ENCODE measurements at regions not wholly inside any gene's neighbourhood (a gene's known extent, or its start where the extent isn't known, plus 50 kb on each side); places are given as distances from the start of the nearest gene placed in this dataset.

DNA sequence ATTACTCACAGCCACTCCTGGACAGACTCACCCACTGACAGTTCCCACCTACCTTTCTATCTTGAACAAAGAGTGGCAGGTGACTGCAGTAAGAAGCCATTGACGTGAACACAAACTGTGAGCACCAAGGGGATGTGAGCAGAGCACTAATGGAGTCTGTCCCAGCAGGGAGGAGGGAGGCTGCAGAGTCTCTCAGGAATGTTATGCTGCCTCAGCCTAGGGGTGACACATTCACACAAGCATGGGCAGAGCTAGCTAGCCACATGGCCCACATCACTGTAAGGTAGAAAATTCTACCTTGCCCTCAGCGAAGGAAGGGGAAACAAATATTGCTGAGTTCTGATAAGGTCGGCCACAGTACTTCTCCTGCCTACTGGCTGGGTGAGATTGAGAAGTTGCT lies 56.8 kb upstream of the PTGFRN start:
- no peak for DNase-seq
- Histone ChIP-seq H3K79me2 (ENCODE audit: control insufficient read depth, insufficient read depth, low read length) (no peaks in the 10 kb centered on the region), H3K4me2 (replicated peaks; ENCODE audit: low read depth, low read length, poor library complexity, severe bottlenecking) (no peak overlapping the region), H3K9ac (ENCODE audit: low read length) (no peak overlapping the region), H3K27ac (ENCODE audit: low read length in 2 of 2) (no peak overlapping the region), H3K9me3 (ENCODE audit: control extremely low read depth in 1 of 3, control insufficient read depth in 2 of 3, insufficient read depth in 1 of 3, low read length in 2 of 3) (no peaks in the 10 kb centered on the region), H4K20me1 (ENCODE audit: control insufficient read depth, insufficient read depth, low read length, poor library complexity, severe bottlenecking) (no peaks in the 10 kb centered on the region), H2AFZ (ENCODE audit: insufficient read depth, low read depth, low read length, poor library complexity, severe bottlenecking) (no peak overlapping the region), H3K4me3 (ENCODE audit: control extremely low read depth in 1 of 5, extremely low read depth in 1 of 5, insufficient read depth in 1 of 5, low read depth in 2 of 5, low read length in 4 of 5) (no peak overlapping the region), H3K4me1 (ENCODE audit: control insufficient read depth in 2 of 2, insufficient read depth in 2 of 2, low read length in 2 of 2) (no peaks in the 10 kb centered on the region), H3K36me3 (replicated peaks in 1 of 2; ENCODE audit: control extremely low read depth in 1 of 2, control insufficient read depth in 1 of 2, extremely low read depth in 1 of 2, insufficient read depth in 2 of 2, low read length in 1 of 2) (no peaks in the 10 kb centered on the region), H3K27me3 (replicated peaks in 1 of 4; ENCODE audit: control extremely low read depth in 1 of 4, control insufficient read depth in 3 of 4, insufficient read depth in 4 of 4, low read length in 3 of 4) (no peaks in the 10 kb centered on the region)
- intact Hi-C loops (cut with micrococcal nuclease), result no loop called here
- CTCF ChIA-PET, result no interaction called here
- no peak for ATAC-seq (ENCODE audit: low read depth)
- H3K4me1 Mint-ChIP-seq, result no peaks in the 10 kb centered on the region
- TF ChIP-seq, protein P1, sequence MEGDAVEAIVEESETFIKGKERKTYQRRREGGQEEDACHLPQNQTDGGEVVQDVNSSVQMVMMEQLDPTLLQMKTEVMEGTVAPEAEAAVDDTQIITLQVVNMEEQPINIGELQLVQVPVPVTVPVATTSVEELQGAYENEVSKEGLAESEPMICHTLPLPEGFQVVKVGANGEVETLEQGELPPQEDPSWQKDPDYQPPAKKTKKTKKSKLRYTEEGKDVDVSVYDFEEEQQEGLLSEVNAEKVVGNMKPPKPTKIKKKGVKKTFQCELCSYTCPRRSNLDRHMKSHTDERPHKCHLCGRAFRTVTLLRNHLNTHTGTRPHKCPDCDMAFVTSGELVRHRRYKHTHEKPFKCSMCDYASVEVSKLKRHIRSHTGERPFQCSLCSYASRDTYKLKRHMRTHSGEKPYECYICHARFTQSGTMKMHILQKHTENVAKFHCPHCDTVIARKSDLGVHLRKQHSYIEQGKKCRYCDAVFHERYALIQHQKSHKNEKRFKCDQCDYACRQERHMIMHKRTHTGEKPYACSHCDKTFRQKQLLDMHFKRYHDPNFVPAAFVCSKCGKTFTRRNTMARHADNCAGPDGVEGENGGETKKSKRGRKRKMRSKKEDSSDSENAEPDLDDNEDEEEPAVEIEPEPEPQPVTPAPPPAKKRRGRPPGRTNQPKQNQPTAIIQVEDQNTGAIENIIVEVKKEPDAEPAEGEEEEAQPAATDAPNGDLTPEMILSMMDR (IDR thresholded peaks at IDR 0.05), result no peak
- TF ChIP-seq EZH2 (IDR thresholded peaks at IDR 0.05; ENCODE audit: borderline replicate concordance, insufficient read depth, low read depth, low read length, poor library complexity, severe bottlenecking), result no peak
- no peak overlapping the region for H3K27ac Mint-ChIP-seq
- POLR2A ChIA-PET, result no interaction called here
- H3K27me3 Mint-ChIP-seq, result peaks cover 8% of the 10 kb centered on the region
- no peaks in the 10 kb centered on the region for H3K9me3 Mint-ChIP-seq (ENCODE audit: insufficient read depth)
- H3K4me3 Mint-ChIP-seq, result no peak overlapping the region
- no CpG with 5 or more reads among the region's 3 CpGs for WGBS (ENCODE audit: insufficient coverage)

- Mint-ChIP-seq H3K4me1 (no peaks in the 10 kb centered on the region), H3K9me3 (ENCODE audit: insufficient read depth) (no peaks in the 10 kb centered on the region), H3K4me3 (no peak overlapping the region), H3K27me3 (peaks cover 8% of the 10 kb centered on the region), H3K27ac (no peak overlapping the region)
- no peaks in the 10 kb centered on the region for H4K20me1 ChIP-seq (ENCODE audit: control insufficient read depth, insufficient read depth, low read length, poor library complexity, severe bottlenecking)
- H3K36me3 ChIP-seq (replicated peaks in 1 of 2; ENCODE audit: control extremely low read depth in 1 of 2, control insufficient read depth in 1 of 2, extremely low read depth in 1 of 2, insufficient read depth in 2 of 2, low read length in 1 of 2), result no peaks in the 10 kb centered on the region
- intact Hi-C loops (cut with micrococcal nuclease), result no loop called here
- no peak overlapping the region for H3K27ac ChIP-seq (ENCODE audit: low read length in 2 of 2)
- no peaks in the 10 kb centered on the region for H3K9me3 ChIP-seq (ENCODE audit: control extremely low read depth in 1 of 3, control insufficient read depth in 2 of 3, insufficient read depth in 1 of 3, low read length in 2 of 3)
- no peak overlapping the region for H3K9ac ChIP-seq (ENCODE audit: low read length)
- no peak for ATAC-seq (ENCODE audit: low read depth)
- WGBS (ENCODE audit: insufficient coverage), result 35% methylated on average over 3 of the region's 4 CpGs
- H3K27me3 ChIP-seq (replicated peaks in 1 of 4; ENCODE audit: control extremely low read depth in 1 of 4, control insufficient read depth in 3 of 4, insufficient read depth in 4 of 4, low read length in 3 of 4), result no peaks in the 10 kb centered on the region
- H2AFZ ChIP-seq (ENCODE audit: insufficient read depth, low read depth, low read length, poor library complexity, severe bottlenecking), result no peak overlapping the region
- no peak overlapping the region for H3K4me2 ChIP-seq (replicated peaks; ENCODE audit: low read depth, low read length, poor library complexity, severe bottlenecking)
- no peak for DNase-seq
- H3K4me1 ChIP-seq (ENCODE audit: control insufficient read depth in 2 of 2, insufficient read depth in 2 of 2, low read length in 2 of 2), result no peaks in the 10 kb centered on the region
- no peaks in the 10 kb centered on the region for H3K79me2 ChIP-seq (ENCODE audit: control insufficient read depth, insufficient read depth, low read length)
- TF ChIP-seq, protein P1 (IDR thresholded peaks at IDR 0.05), result no peak
- no peak for TF ChIP-seq EZH2 (IDR thresholded peaks at IDR 0.05; ENCODE audit: borderline replicate concordance, insufficient read depth, low read depth, low read length, poor library complexity, severe bottlenecking)
- POLR2A ChIA-PET, result no interaction called here
- CTCF ChIA-PET, result no interaction called here
- no peak overlapping the region for H3K4me3 ChIP-seq (ENCODE audit: control extremely low read depth in 1 of 5, extremely low read depth in 1 of 5, insufficient read depth in 1 of 5, low read depth in 2 of 5, low read length in 4 of 5)
Observed at GRCh38 chr1:116853680-116854402, 55.9 kb upstream of the PTGFRN start.
